ENCODE measurements at regions not wholly inside any gene's neighbourhood (a gene's known extent, or its start where the extent isn't known, plus 50 kb on each side); places are given as distances from the start of the nearest gene placed in this dataset.
A peak's percentile ranks its signal among the peaks of the same experiment; 100 is the strongest.

- Histone ChIP-seq H3K36me3 (replicated peaks in 1 of 2; ENCODE audit: insufficient read depth in 1 of 2, low read depth in 2 of 2) (no peaks in the 10 kb centered on the region), H3K27me3 (no peaks in the 10 kb centered on the region), H3K4me3 (no peak overlapping the region), H3K9me3 (no peaks in the 10 kb centered on the region), H3K27ac (no peak overlapping the region), H3K4me1 (no peaks in the 10 kb centered on the region)
- 33 to 75% methylated on average over 1 of the region's 1 CpG for WGBS, 2 donors
- ATAC-seq (no peak), DNase-seq (no peak)
- intact Hi-C loops (cut with DNase I) = no loop called here
- no peak for TF ChIP-seq POLR2A (IDR thresholded peaks at IDR 0.05)
- TF ChIP-seq CTCF (IDR thresholded peaks at IDR 0.05) = no peak
These were observed 209.8 kb upstream of the MYO3A start for GRCh38 chr10:25724241-25724640.

DNA sequence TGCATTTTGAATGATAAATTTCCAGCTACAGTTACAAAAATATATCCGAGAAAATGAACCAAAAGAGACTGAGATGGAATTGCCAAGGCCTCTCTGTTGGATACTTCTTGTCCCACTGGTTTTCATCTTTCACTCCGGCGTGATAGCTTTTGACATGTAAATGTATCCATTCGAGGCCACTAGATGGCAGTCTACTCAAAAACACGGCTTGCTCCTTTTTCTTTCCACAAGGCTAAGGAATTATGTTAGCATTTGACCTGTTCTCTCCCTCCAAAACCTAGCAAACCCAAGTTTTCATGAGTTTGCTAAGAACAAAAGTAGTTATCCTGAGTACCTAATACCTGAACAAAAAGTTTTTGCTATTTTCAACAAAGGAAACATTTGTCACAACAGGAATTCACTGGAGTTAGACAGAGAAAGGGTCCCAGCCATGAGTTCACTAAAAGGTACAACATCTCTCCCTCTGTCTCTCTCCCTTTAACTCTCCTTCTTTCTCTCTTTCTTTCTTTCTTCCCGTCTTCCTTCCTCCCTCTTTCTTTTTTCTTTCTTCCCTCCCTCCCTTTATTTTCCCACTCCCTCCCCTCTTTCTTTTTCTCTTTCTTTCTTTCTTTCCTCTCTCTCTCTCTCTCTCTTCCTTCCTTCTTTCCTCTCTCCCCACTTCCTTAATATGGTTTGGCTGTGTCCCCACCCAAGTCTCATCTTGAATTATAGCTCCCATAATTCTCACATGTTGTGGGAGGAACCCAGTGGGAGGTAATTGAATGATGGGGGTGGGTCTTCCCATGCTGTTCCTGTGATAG, 207.9 kb upstream of the MYO3A start:
- H3K27me3 ChIP-seq = no peaks in the 10 kb centered on the region
- intact Hi-C loops (cut with DNase I) = no loop called here
- TF ChIP-seq CTCF (IDR thresholded peaks at IDR 0.05) = peak; percentile 32 to 69 (median 57)
- no peak for TF ChIP-seq POLR2A (IDR thresholded peaks at IDR 0.05)
- ATAC-seq (no peak), DNase-seq (peak; percentile 14 to 59 (median 32))
- no peaks in the 10 kb centered on the region for H3K4me1 ChIP-seq
- H3K4me3 ChIP-seq = no peak overlapping the region
- H3K36me3 ChIP-seq (replicated peaks in 1 of 2; ENCODE audit: insufficient read depth in 1 of 2, low read depth in 2 of 2) = no peaks in the 10 kb centered on the region
- WGBS, 2 donors = 4 to 6% methylated on average over 6 of the region's 6 CpGs
- no peaks in the 10 kb centered on the region for H3K9me3 ChIP-seq
- H3K27ac ChIP-seq = no peak overlapping the region

- H3K27ac ChIP-seq = no peak overlapping the region
- TF ChIP-seq POLR2A (IDR thresholded peaks at IDR 0.05) (no peak), CTCF (IDR thresholded peaks at IDR 0.05) (no peak)
- no peaks in the 10 kb centered on the region for H3K36me3 ChIP-seq (replicated peaks in 1 of 2; ENCODE audit: insufficient read depth in 1 of 2, low read depth in 2 of 2)
- no peaks in the 10 kb centered on the region for H3K9me3 ChIP-seq
- ATAC-seq (no peak), DNase-seq (no peak)
- intact Hi-C loops (cut with DNase I) = no loop called here
- no peaks in the 10 kb centered on the region for H3K4me1 ChIP-seq
- 82 to 87% methylated on average over 4 of the region's 4 CpGs for WGBS, 2 donors
- H3K4me3 ChIP-seq = no peak overlapping the region
- no peaks in the 10 kb centered on the region for H3K27me3 ChIP-seq
These were observed 195.3 kb upstream of the MYO3A start for GRCh38 chr10:25738776-25739175.

DNA sequence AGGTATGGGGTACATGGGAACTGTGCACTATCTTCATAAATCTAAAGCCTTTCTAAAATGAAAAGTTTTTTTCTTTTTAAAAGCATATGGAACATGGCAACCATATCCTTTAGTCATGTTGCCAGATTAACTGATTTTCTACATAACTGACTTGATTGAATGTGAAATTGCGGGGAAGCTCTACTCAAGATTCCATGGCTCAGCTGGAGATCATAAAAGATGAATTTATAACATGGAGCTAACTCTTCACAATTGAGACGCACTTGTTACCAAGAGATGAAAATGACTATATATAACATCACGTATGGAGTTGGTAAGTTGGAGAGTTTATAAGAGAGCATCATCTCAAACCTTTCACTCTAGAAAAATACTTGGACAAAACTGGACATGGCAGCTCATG, 190.2 kb upstream of the MYO3A start:
- intact Hi-C loops (cut with DNase I) = no loop called here
- Histone ChIP-seq H3K36me3 (replicated peaks in 1 of 2; ENCODE audit: insufficient read depth in 1 of 2, low read depth in 2 of 2) (no peaks in the 10 kb centered on the region), H3K4me3 (no peak overlapping the region), H3K9me3 (no peaks in the 10 kb centered on the region), H3K27me3 (no peaks in the 10 kb centered on the region), H3K27ac (no peak overlapping the region), H3K4me1 (no peaks in the 10 kb centered on the region)
- 83 to 92% methylated on average over 3 of the region's 3 CpGs for WGBS, 2 donors
- ATAC-seq (no peak), DNase-seq (no peak)
- TF ChIP-seq CTCF (IDR thresholded peaks at IDR 0.05) (no peak), POLR2A (IDR thresholded peaks at IDR 0.05) (no peak)

DNA sequence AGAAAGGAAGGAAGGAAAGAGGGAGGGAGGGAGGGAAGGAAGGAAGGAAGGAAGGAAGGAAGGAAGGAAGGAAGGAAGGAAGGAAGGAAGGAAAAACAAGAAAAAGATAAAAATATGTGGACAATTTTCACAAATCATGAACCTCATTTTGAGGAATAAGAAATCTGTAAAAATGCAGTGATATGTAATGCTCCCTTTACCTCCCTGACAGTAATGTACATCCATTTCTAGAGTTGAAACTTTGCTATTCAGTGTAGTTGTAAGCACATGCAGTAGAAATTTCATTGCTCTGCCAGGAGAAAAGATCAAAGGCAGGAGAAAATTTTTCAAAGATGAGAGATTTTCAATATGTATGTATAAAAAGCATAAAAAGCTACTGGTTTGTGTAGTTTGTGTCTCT, 189.5 kb upstream of the MYO3A start:
- Histone ChIP-seq H3K27me3 (no peaks in the 10 kb centered on the region), H3K4me3 (no peak overlapping the region), H3K9me3 (no peaks in the 10 kb centered on the region), H3K27ac (no peak overlapping the region), H3K4me1 (no peaks in the 10 kb centered on the region), H3K36me3 (replicated peaks in 1 of 2; ENCODE audit: insufficient read depth in 1 of 2, low read depth in 2 of 2) (no peaks in the 10 kb centered on the region)
- no peak for DNase-seq
- no peak for TF ChIP-seq CTCF (IDR thresholded peaks at IDR 0.05)
- TF ChIP-seq POLR2A (IDR thresholded peaks at IDR 0.05) = no peak
- intact Hi-C loops (cut with DNase I) = no loop called here
- no peak for ATAC-seq
